GM23248 (cell line): ENCODE measurements at regions not wholly inside any gene's neighbourhood (a gene's known extent, or its start where the extent isn't known, plus 50 kb on each side); places are given as distances from the start of the nearest gene placed in this dataset.

Experiments
- DNase-seq: peaks from one replicate; pipeline ENCODE4 v3.0.0-alpha.2; 2015
- H2AFZ ChIP-seq: fragments of 200-600 bp; sonication (generic); 2 replicates; pipeline ENCODE4 v1.6.1; 2016; ENCODE audit warnings: antibody characterized with exemption
- H3F3A ChIP-seq: fragments of 200-600 bp; sonication (generic); 2 replicates; pipeline ENCODE4 v1.6.1; 2016; ENCODE audit warnings: mild to moderate bottlenecking, antibody characterized with exemption, mixed run types; ENCODE audit not compliant: insufficient read depth
- H3K27ac ChIP-seq: fragments of 200-600 bp; sonication (generic); 2 replicates; pipeline ENCODE4 v1.5.1; 2016; ENCODE audit warnings: mild to moderate bottlenecking
- H3K27me3 ChIP-seq: fragments of 200-600 bp; sonication (generic); replicated peaks from 2 replicates; pipeline ENCODE4 v1.6.1; 2016; ENCODE audit warnings: mild to moderate bottlenecking; ENCODE audit not compliant: insufficient read depth
- H3K36me3 ChIP-seq: fragments of 200-600 bp; sonication (generic); 2 replicates; pipeline ENCODE4 v1.6.1; 2016; ENCODE audit warnings: low read depth, mild to moderate bottlenecking
- H3K4me1 ChIP-seq: fragments of 200-600 bp; sonication (generic); 2 replicates; pipeline ENCODE4 v1.6.1; 2016; ENCODE audit warnings: mild to moderate bottlenecking; ENCODE audit not compliant: insufficient read depth
- H3K4me2 ChIP-seq: fragments of 200-600 bp; sonication (generic); one replicate; pipeline ENCODE4 v1.6.1; 2016; ENCODE audit warnings: mild to moderate bottlenecking; ENCODE audit not compliant: unreplicated experiment
- H3K4me3 ChIP-seq: fragments of 200-600 bp; sonication (generic); 2 replicates; pipeline ENCODE4 v1.5.1; 2016; ENCODE audit warnings: mild to moderate bottlenecking
- H3K79me2 ChIP-seq: fragments of 200-600 bp; sonication (generic); 2 replicates; pipeline ENCODE4 v1.6.1; 2016; ENCODE audit warnings: mild to moderate bottlenecking; ENCODE audit not compliant: insufficient read depth
- H3K9ac ChIP-seq: fragments of 200-600 bp; sonication (generic); 2 replicates; pipeline ENCODE4 v1.6.1; 2016; ENCODE audit warnings: mild to moderate bottlenecking
- H3K9me2 ChIP-seq: fragments of 200-600 bp; sonication (generic); 2 replicates; pipeline ENCODE4 v1.6.1; 2016; ENCODE audit warnings: mixed run types, mild to moderate bottlenecking, moderate library complexity; ENCODE audit not compliant: insufficient read depth
- H3K9me3 ChIP-seq: fragments of 200-600 bp; sonication (generic); one replicate; pipeline ENCODE4 v1.6.1; 2017; ENCODE audit warnings: low read depth
- H4K20me1 ChIP-seq: fragments of 200-600 bp; sonication (generic); 2 replicates; pipeline ENCODE4 v1.6.0; 2016; ENCODE audit not compliant: insufficient read depth
- EZH2 ChIP-seq: fragments of 200-600 bp; sonication (generic); IDR thresholded peaks from 2 replicates; pipeline ENCODE4 v1.6.1; 2018; ENCODE audit warnings: antibody characterized with exemption, mild to moderate bottlenecking; ENCODE audit not compliant: insufficient read depth, poor library complexity, severe bottlenecking
- EZH2phosphoT487 ChIP-seq: fragments of 200-600 bp; sonication (generic); IDR thresholded peaks from 2 replicates; pipeline ENCODE4 v1.6.1; 2018; ENCODE audit warnings: antibody characterized with exemption, moderate library complexity, mild to moderate bottlenecking, low read depth; ENCODE audit not compliant: insufficient read depth
- WGBS, 2 experiments: methylation state at CpG; one replicate each; pipeline ENCODE4 v1.1.6; 2015 to 2017; ENCODE audit warnings: low lambda C conversion rate in 2 of 2, low coverage in 1 of 2; ENCODE audit errors: missing lambda C conversion rate in 2 of 2; 5-methylcytosine and 5-hydroxymethylcytosine counted together
- in situ Hi-C: fragments of 300-500 bp; cut with MboI; formaldehyde crosslinking; loops from 2 replicates; pipeline ENCODE4 v1.15.0; 2020

DNA sequence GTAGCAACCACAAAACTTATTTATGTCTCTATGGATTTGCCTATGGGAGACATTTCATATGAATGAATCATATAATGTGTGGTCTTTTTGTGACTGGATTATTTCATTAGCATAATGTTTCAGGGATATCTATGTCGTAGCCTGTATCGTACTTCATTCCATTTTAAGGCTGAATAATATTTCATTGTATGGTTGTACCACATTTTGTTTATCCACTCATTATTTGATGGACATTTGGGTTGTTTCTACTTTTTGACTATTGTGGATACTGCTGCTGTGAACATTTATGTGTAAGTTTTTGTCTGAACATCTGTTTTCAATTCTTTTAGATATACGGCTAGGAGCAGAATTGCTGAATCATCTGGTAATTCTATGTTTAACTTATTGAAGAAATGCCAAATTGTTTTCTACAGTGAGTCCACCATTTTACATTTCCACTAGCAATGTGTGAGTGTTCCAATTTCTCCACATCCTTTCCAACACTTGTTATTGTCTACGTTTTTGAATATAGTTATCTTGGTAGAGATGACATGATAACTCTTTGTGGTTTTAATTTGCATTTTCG lies 134.4 kb upstream of the DAZL start:
- Histone ChIP-seq H3K9me3 (no peaks in the 10 kb centered on the region), H2AFZ (no peak overlapping the region), H4K20me1 (no peaks in the 10 kb centered on the region), H3K4me3 (peak overlapping the region; percentile 28; the same call in 1 of the 2 replicates), H3K9ac (no peak overlapping the region), H3F3A (peaks cover 46% of the 10 kb centered on the region), H3K79me2 (no peaks in the 10 kb centered on the region), H3K4me1 (peaks cover 27% of the 10 kb centered on the region), H3K9me2 (no peaks in the 10 kb centered on the region), H3K27ac (peak overlapping the region; percentile 70), H3K36me3 (no peaks in the 10 kb centered on the region), H3K4me2 (peak overlapping the region; percentile 21), H3K27me3 (no peaks in the 10 kb centered on the region)
- TF ChIP-seq EZH2phosphoT487: no peak
- no peak for TF ChIP-seq EZH2
- DNase-seq: peak; percentile 79
- 2 to 7% methylated on average over 5 of the region's 5 CpGs for WGBS, 2 experiments
- in situ Hi-C loops: no loop called here

DNA sequence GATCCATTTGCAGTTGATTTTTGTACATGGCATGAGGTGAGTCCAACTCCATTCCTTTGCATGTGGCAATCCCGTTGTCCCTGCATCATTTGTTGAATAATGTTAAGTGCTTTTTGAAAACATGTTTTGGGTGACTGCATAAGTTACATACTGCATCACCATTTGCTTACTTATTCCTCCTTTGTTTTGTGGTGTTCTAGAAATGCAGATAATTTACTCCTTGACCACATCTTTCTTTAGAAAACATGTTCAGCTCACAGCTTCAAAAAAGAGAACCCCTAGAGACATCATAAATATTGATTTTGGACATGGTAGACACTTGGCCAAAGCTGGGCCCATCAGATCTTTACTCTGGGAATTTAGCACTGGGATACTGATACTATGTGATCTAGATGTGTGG lies 135.3 kb upstream of the DAZL start:
- Histone ChIP-seq H3K9ac (no peak overlapping the region), H3K4me2 (no peak overlapping the region), H4K20me1 (no peaks in the 10 kb centered on the region), H3K27ac (peak overlapping the region; percentile 70; the same call in 1 of the 2 replicates), H2AFZ (no peak overlapping the region), H3F3A (peaks cover 46% of the 10 kb centered on the region), H3K27me3 (no peaks in the 10 kb centered on the region), H3K4me1 (peaks cover 27% of the 10 kb centered on the region), H3K4me3 (no peak overlapping the region), H3K36me3 (no peaks in the 10 kb centered on the region), H3K9me3 (no peaks in the 10 kb centered on the region), H3K79me2 (no peaks in the 10 kb centered on the region), H3K9me2 (no peaks in the 10 kb centered on the region)
- TF ChIP-seq EZH2 (no peak), EZH2phosphoT487 (no peak)
- WGBS, 2 experiments: 30 to 56% methylated on average over 1 of the region's 1 CpG
- in situ Hi-C loops: no loop called here
- DNase-seq: peak; percentile 19

DNA sequence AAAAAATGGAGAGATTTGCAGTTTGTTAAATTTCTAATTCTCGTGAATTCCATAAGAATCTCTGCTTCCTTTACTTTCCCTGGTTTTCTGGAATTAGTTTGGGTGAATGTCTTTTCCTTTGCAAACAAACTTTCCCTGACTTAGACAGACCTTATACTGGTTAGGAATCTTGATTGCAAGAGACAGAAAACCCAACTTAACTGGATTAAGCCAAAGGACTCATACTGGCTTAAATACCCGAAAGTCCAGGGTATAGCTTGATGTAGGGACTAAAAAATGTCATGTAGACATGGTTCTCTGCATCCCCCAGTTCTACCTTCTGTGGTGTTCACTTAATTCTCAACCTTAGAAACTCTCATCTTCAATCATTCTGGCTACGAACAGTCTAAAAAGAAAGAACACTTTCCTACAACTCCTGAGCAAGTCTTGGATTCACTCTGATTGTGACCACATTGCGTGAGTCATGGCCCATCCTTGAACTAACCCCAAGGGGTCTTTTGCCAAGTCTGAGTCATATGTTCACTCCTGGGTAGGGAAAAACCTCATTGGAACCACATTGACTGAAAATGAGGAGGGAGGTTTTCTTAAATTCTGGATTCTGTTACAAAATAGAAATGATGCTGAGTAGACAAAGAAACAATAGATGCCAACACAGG lies 136.0 kb upstream of the DAZL start:
- peak overlapping the region; percentile 58 for H3K27ac ChIP-seq
- H3K9me2 ChIP-seq: no peaks in the 10 kb centered on the region
- no peaks in the 10 kb centered on the region for H3K9me3 ChIP-seq
- TF ChIP-seq EZH2phosphoT487 (no peak), EZH2 (no peak)
- H3K36me3 ChIP-seq: no peaks in the 10 kb centered on the region
- H4K20me1 ChIP-seq: no peaks in the 10 kb centered on the region
- WGBS, 2 experiments: 50 to 51% methylated on average over 4 of the region's 4 CpGs
- no peaks in the 10 kb centered on the region for H3K79me2 ChIP-seq
- H3K4me1 ChIP-seq: peaks cover 27% of the 10 kb centered on the region
- peak overlapping the region; percentile 15 for H3K4me2 ChIP-seq
- H3F3A ChIP-seq: peaks cover 46% of the 10 kb centered on the region
- peak; percentile 92 for DNase-seq
- peak overlapping the region; percentile 18; the same call in 1 of the 2 replicates for H3K4me3 ChIP-seq
- no peaks in the 10 kb centered on the region for H3K27me3 ChIP-seq
- H2AFZ ChIP-seq: 0 out of 2 replicates have a peak overlapping the region, but pooled peaks have one; percentile 6
- in situ Hi-C loops: no loop called here
- no peak overlapping the region for H3K9ac ChIP-seq

DNA sequence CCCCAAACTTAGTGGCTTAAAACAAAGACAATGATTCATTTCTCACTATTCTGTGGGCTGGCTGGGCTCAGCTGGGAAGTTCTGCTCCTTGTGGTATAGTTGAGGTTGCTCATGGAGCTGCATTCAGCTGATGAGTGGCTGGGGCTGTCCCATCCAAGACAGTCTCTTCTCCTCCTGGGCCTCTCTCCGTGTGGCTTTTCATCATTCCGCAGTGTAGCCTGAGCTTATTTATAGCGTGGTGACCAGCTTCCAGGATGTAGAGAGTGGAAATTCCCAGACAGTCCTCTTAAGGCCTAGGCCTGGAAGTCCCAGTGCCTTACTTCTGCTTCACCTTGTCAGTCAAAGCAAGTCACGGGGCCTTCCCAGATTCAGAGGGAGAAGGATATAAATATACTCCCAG lies 136.7 kb upstream of the DAZL start:
- DNase-seq: peak; percentile 49
- no peaks in the 10 kb centered on the region for H4K20me1 ChIP-seq
- no peak overlapping the region for H2AFZ ChIP-seq
- peaks cover 46% of the 10 kb centered on the region for H3F3A ChIP-seq
- no peak overlapping the region for H3K4me2 ChIP-seq
- H3K79me2 ChIP-seq: no peaks in the 10 kb centered on the region
- peaks cover 27% of the 10 kb centered on the region for H3K4me1 ChIP-seq
- 56 to 60% methylated on average over 4 of the region's 4 CpGs for WGBS, 2 experiments
- H3K9ac ChIP-seq: no peak overlapping the region
- TF ChIP-seq EZH2 (no peak), EZH2phosphoT487 (no peak)
- H3K27ac ChIP-seq: peak overlapping the region; percentile 58
- H3K27me3 ChIP-seq: no peaks in the 10 kb centered on the region
- no peaks in the 10 kb centered on the region for H3K36me3 ChIP-seq
- H3K9me3 ChIP-seq: no peaks in the 10 kb centered on the region
- no peaks in the 10 kb centered on the region for H3K9me2 ChIP-seq
- in situ Hi-C loops: no loop called here
- H3K4me3 ChIP-seq: no peak overlapping the region
